ENCODE measurements at regions not wholly inside any gene's neighbourhood (a gene's known extent, or its start where the extent isn't known, plus 50 kb on each side); places are given as distances from the start of the nearest gene placed in this dataset.

- 76 to 81% methylated on average over 23 to 25 of the region's 25 CpGs for WGBS, 2 experiments (ENCODE audit: insufficient coverage in 1 of 2, insufficient read length in 1 of 2)
- Mint-ChIP-seq H3K4me3 (no peak overlapping the region), H3K4me1 (peaks cover 13% of the 10 kb centered on the region), H3K27ac (peak overlapping the region; percentile 25), H3K27me3 (ENCODE audit: insufficient read depth) (no peaks in the 10 kb centered on the region), H3K36me3 (ENCODE audit: low read depth) (no peaks in the 10 kb centered on the region), H3K9me3 (no peaks in the 10 kb centered on the region)
- H3K27ac ChIP-seq (ENCODE audit: low read depth, low read length), result no peak overlapping the region
- no peak overlapping the region for H3K9ac ChIP-seq (ENCODE audit: extremely low read depth, low read length, poor library complexity, severe bottlenecking)
- H3K36me3 ChIP-seq (ENCODE audit: control insufficient read depth, insufficient read depth, low read length), result no peaks in the 10 kb centered on the region
- no peak for TF ChIP-seq CTCF (conservative IDR thresholded peaks at IDR 0.05)
- H3K4me1 ChIP-seq (ENCODE audit: control insufficient read depth, insufficient read depth, low read length), result no peaks in the 10 kb centered on the region
- no peaks in the 10 kb centered on the region for H3K9me3 ChIP-seq (ENCODE audit: control insufficient read depth, low read length)
- H3K4me3 ChIP-seq (ENCODE audit: low read length), result no peak overlapping the region
- no peaks in the 10 kb centered on the region for H3K27me3 ChIP-seq (ENCODE audit: control insufficient read depth, insufficient read depth, low read length, poor library complexity, severe bottlenecking)
- DNase-seq, result peak; percentile 52
Observed at GRCh38 chr3:66153481-66154443, 67.0 kb upstream of the SLC25A26 start.

GRCh38 chr3:66152336-66152735, 68.5 kb upstream of the SLC25A26 start:
- Mint-ChIP-seq H3K4me3 (no peak overlapping the region), H3K9me3 (no peaks in the 10 kb centered on the region), H3K27ac (no peak overlapping the region), H3K27me3 (ENCODE audit: insufficient read depth) (no peaks in the 10 kb centered on the region), H3K36me3 (ENCODE audit: low read depth) (no peaks in the 10 kb centered on the region), H3K4me1 (peaks cover 13% of the 10 kb centered on the region)
- TF ChIP-seq CTCF (conservative IDR thresholded peaks at IDR 0.05), result no peak
- DNase-seq, result no peak
- Histone ChIP-seq H3K9me3 (ENCODE audit: control insufficient read depth, low read length) (no peaks in the 10 kb centered on the region), H3K27ac (ENCODE audit: low read depth, low read length) (no peak overlapping the region), H3K27me3 (ENCODE audit: control insufficient read depth, insufficient read depth, low read length, poor library complexity, severe bottlenecking) (no peaks in the 10 kb centered on the region), H3K9ac (ENCODE audit: extremely low read depth, low read length, poor library complexity, severe bottlenecking) (no peak overlapping the region), H3K4me3 (ENCODE audit: low read length) (no peak overlapping the region), H3K4me1 (ENCODE audit: control insufficient read depth, insufficient read depth, low read length) (no peaks in the 10 kb centered on the region), H3K36me3 (ENCODE audit: control insufficient read depth, insufficient read depth, low read length) (no peaks in the 10 kb centered on the region)
- 89% methylated on average over 2 of the region's 2 CpGs; no CpG with 5 or more reads in 1 of the 2 experiments for WGBS, 2 experiments (ENCODE audit: insufficient coverage in 1 of 2, insufficient read length in 1 of 2)

GRCh38 chr3:66150977-66151376, 69.8 kb upstream of the SLC25A26 start:
- no peak for TF ChIP-seq CTCF (conservative IDR thresholded peaks at IDR 0.05)
- no peaks in the 10 kb centered on the region for H3K27me3 ChIP-seq (ENCODE audit: control insufficient read depth, insufficient read depth, low read length, poor library complexity, severe bottlenecking)

More at GRCh38 chr3:66150977-66151376, 69.8 kb upstream of the SLC25A26 start:
- H3K4me3 Mint-ChIP-seq, result no peak overlapping the region
- peaks cover 13% of the 10 kb centered on the region for H3K4me1 Mint-ChIP-seq
- Histone ChIP-seq H3K9ac (ENCODE audit: extremely low read depth, low read length, poor library complexity, severe bottlenecking) (no peak overlapping the region), H3K36me3 (ENCODE audit: control insufficient read depth, insufficient read depth, low read length) (no peaks in the 10 kb centered on the region), H3K9me3 (ENCODE audit: control insufficient read depth, low read length) (no peaks in the 10 kb centered on the region), H3K27ac (ENCODE audit: low read depth, low read length) (no peak overlapping the region), H3K4me3 (ENCODE audit: low read length) (no peak overlapping the region), H3K4me1 (ENCODE audit: control insufficient read depth, insufficient read depth, low read length) (no peaks in the 10 kb centered on the region)
- no peak overlapping the region for H3K27ac Mint-ChIP-seq
- no peaks in the 10 kb centered on the region for H3K9me3 Mint-ChIP-seq
- H3K27me3 Mint-ChIP-seq (ENCODE audit: insufficient read depth), result no peaks in the 10 kb centered on the region
- H3K36me3 Mint-ChIP-seq (ENCODE audit: low read depth), result no peaks in the 10 kb centered on the region
- 88 to 93% methylated on average over 1 to 5 of the region's 5 CpGs for WGBS, 2 experiments (ENCODE audit: insufficient coverage in 1 of 2, insufficient read length in 1 of 2)
- DNase-seq, result no peak
